HG03571 (cell line): ENCODE measurements at regions not wholly inside any gene's neighbourhood (a gene's known extent, or its start where the extent isn't known, plus 50 kb on each side); places are given as distances from the start of the nearest gene placed in this dataset.
"Not testable (repeated sequence)": the region's sequence is repeated elsewhere in the genome, so short reads cannot be mapped to it uniquely, and the experiment has no call there.

Experiments
- ATAC-seq: cut with Tn5 transposase; IDR thresholded peaks from one replicate; pipeline ENCODE4 v1.9.1; 2021; ENCODE audit not compliant: unreplicated experiment

GRCh38 chr3:82521657-82522056 lies 760.2 kb upstream of the GBE1 start:
- ATAC-seq = no peak

GRCh38 chr3:82520846-82521245 lies 759.4 kb upstream of the GBE1 start:
- no peak for ATAC-seq

GRCh38 chr3:82509951-82510603 lies 748.6 kb upstream of the GBE1 start:
- ATAC-seq = no peak

GRCh38 chr3:82509106-82509842 lies 747.8 kb upstream of the GBE1 start:
- no peak for ATAC-seq

GRCh38 chr3:82506204-82506603 lies 744.8 kb upstream of the GBE1 start:
- ATAC-seq = no peak

GRCh38 chr3:82505079-82505756 lies 743.8 kb upstream of the GBE1 start:
- ATAC-seq = no peak

- no peak for ATAC-seq
Observed at GRCh38 chr3:82498186-82498585, 736.7 kb upstream of the GBE1 start.

GRCh38 chr3:82496890-82497560 lies 735.6 kb upstream of the GBE1 start:
- ATAC-seq = no peak

GRCh38 chr3:82495655-82496054 lies 734.2 kb upstream of the GBE1 start:
- no peak for ATAC-seq

GRCh38 chr3:82494977-82495489 lies 733.6 kb upstream of the GBE1 start:
- no peak for ATAC-seq

- no peak for ATAC-seq
Observed at GRCh38 chr3:82493858-82494257, 732.4 kb upstream of the GBE1 start.

GRCh38 chr3:82475306-82475705 lies 713.9 kb upstream of the GBE1 start:
- ATAC-seq = no peak

- no peak for ATAC-seq
Observed at GRCh38 chr3:82474711-82475110, 713.3 kb upstream of the GBE1 start.

- ATAC-seq = no peak
Observed at GRCh38 chr3:82473864-82474541, 712.6 kb upstream of the GBE1 start.

GRCh38 chr3:82467051-82467450 lies 705.6 kb upstream of the GBE1 start:
- no peak for ATAC-seq

- no peak for ATAC-seq
Observed at GRCh38 chr3:82462977-82463376, 701.5 kb upstream of the GBE1 start.

- no peak for ATAC-seq
Observed at GRCh38 chr3:82461049-82461889, 699.8 kb upstream of the GBE1 start.

GRCh38 chr3:82448320-82448719 lies 686.9 kb upstream of the GBE1 start:
- ATAC-seq = no peak

GRCh38 chr3:82428821-82429220 lies 667.4 kb upstream of the GBE1 start:
- ATAC-seq = not testable (repeated sequence)

- no peak for ATAC-seq
Observed at GRCh38 chr3:82424031-82424339, 662.5 kb upstream of the GBE1 start.
